Eye (tissue), 1 donor: ENCODE measurements at regions not wholly inside any gene's neighbourhood (a gene's known extent, or its start where the extent isn't known, plus 50 kb on each side); places are given as distances from the start of the nearest gene placed in this dataset.
"Not testable (repeated sequence)": the region's sequence is repeated elsewhere in the genome, so short reads cannot be mapped to it uniquely, and the experiment has no call there.

ENCODE experiments used
- DNase-seq: peaks from one replicate; pipeline ENCODE4 v3.0.0-alpha.2; 2015

GRCh38 chr11:44388828-44389657, 79.1 kb upstream of the ALX4 start:
- DNase-seq, result no peak

- DNase-seq, result no peak
Observed at GRCh38 chr11:44389963-44390605, 80.1 kb upstream of the ALX4 start.

GRCh38 chr11:44391004-44391403, 81.1 kb upstream of the ALX4 start:
- not testable (repeated sequence) for DNase-seq

- not testable (repeated sequence) for DNase-seq
Observed at GRCh38 chr11:44396746-44397145, 86.8 kb upstream of the ALX4 start.

- no peak for DNase-seq
Observed at GRCh38 chr11:44397586-44398178, 87.7 kb upstream of the ALX4 start.

GRCh38 chr11:44398266-44399030, 88.5 kb upstream of the ALX4 start:
- no peak for DNase-seq

- DNase-seq, result no peak
Observed at GRCh38 chr11:44399968-44400367, 90.0 kb upstream of the ALX4 start.

- DNase-seq, result no peak
Observed at GRCh38 chr11:44400431-44400830, 90.5 kb upstream of the ALX4 start.

GRCh38 chr11:44402466-44403075, 92.6 kb upstream of the ALX4 start:
- DNase-seq, result no peak

GRCh38 chr11:44403176-44403575, 93.2 kb upstream of the ALX4 start:
- DNase-seq, result no peak

GRCh38 chr11:44403587-44404273, 93.8 kb upstream of the ALX4 start:
- no peak for DNase-seq

GRCh38 chr11:44404301-44404700, 94.4 kb upstream of the ALX4 start:
- DNase-seq, result no peak

GRCh38 chr11:44404736-44405395, 94.9 kb upstream of the ALX4 start:
- DNase-seq, result no peak

GRCh38 chr11:44407211-44407996, 97.5 kb upstream of the ALX4 start:
- DNase-seq, result no peak

GRCh38 chr11:44408141-44408540, 98.2 kb upstream of the ALX4 start:
- DNase-seq, result no peak

GRCh38 chr11:44408711-44409470, 99.0 kb upstream of the ALX4 start:
- DNase-seq, result no peak

- DNase-seq, result no peak
Observed at GRCh38 chr11:44409558-44410236, 99.8 kb upstream of the ALX4 start.

GRCh38 chr11:44416776-44417175, 106.8 kb upstream of the ALX4 start:
- DNase-seq, result no peak

GRCh38 chr11:44417731-44418455, 108.0 kb upstream of the ALX4 start:
- no peak for DNase-seq
